PC-3 (cell line): ENCODE measurements at regions not wholly inside any gene's neighbourhood (a gene's known extent, or its start where the extent isn't known, plus 50 kb on each side); places are given as distances from the start of the nearest gene placed in this dataset.

Experiments
- ATAC-seq: fragments of 200-7000 bp; cut with Tn5 transposase; 2 replicates; pipeline ENCODE4 v1.9.1; 2020; ENCODE audit warnings: mild to moderate bottlenecking, moderate library complexity
- BruUV-seq: library from RNA; stranded (reverse); fragments of 400-500 nt; replicated peaks from 2 replicates; lab custom pipeline; 2021; lab: Mats Ljungman, UMichigan
- CTCF ChIA-PET: fragments of 300-600 bp; sonication (Branson Sonifier 250); formaldehyde crosslinking; loops from one replicate; lab custom pipeline; 2022; ENCODE audit warnings: antibody characterized with exemption; lab: Charles Lee
- POLR2A ChIA-PET: fragments of 300-600 bp; sonication (Branson Sonifier 250); formaldehyde crosslinking; loops from one replicate; lab custom pipeline; 2022; ENCODE audit warnings: antibody characterized with exemption; ENCODE audit not compliant: unreplicated experiment; lab: Charles Lee
- DNase-seq: peaks from one replicate; pipeline ENCODE4 v3.0.0-alpha.2; 2015
- H2AFZ ChIP-seq: fragments of 300-600 bp; sonication (generic); 2 replicates; pipeline ENCODE4 v1.6.0; 2016; ENCODE audit warnings: antibody characterized with exemption, low read length
- H3F3A ChIP-seq: fragments of 300-600 bp; sonication (generic); one replicate; pipeline ENCODE4 v1.6.0; 2017; ENCODE audit warnings: antibody characterized with exemption, low read length, control low read depth, mild to moderate bottlenecking; ENCODE audit not compliant: unreplicated experiment
- H3K27ac ChIP-seq: fragments of 300-600 bp; sonication (generic); 2 replicates; pipeline ENCODE4 v1.5.1; 2016; ENCODE audit warnings: mild to moderate bottlenecking, low read length
- H3K27me3 ChIP-seq: fragments of 300-600 bp; sonication (generic); 2 replicates; pipeline ENCODE4 v1.6.1; 2016; ENCODE audit warnings: low read length, mixed read lengths
- H3K36me3 ChIP-seq: fragments of 300-600 bp; sonication (generic); 2 replicates; pipeline ENCODE4 v1.6.1; 2016; ENCODE audit warnings: low read depth, mixed run types, low read length, mixed read lengths
- H3K4me1 ChIP-seq: fragments of 300-600 bp; sonication (generic); 2 replicates; pipeline ENCODE4 v1.5.1; 2016; ENCODE audit warnings: low read length; ENCODE audit not compliant: insufficient read depth
- H3K4me2 ChIP-seq: fragments of 300-600 bp; sonication (generic); 2 replicates; pipeline ENCODE4 v1.6.0; 2016; ENCODE audit warnings: low read length
- H3K4me3 ChIP-seq: fragments of 300-600 bp; sonication (generic); 2 replicates; pipeline ENCODE4 v1.5.1; 2016; ENCODE audit warnings: mild to moderate bottlenecking, low read length, mixed read lengths
- H3K79me2 ChIP-seq: fragments of 300-600 bp; sonication (generic); 2 replicates; pipeline ENCODE4 v1.6.1; 2017; ENCODE audit warnings: low read length, mixed read lengths
- H3K9ac ChIP-seq: fragments of 300-600 bp; sonication (generic); 2 replicates; pipeline ENCODE4 v1.6.0; 2016; ENCODE audit warnings: mild to moderate bottlenecking, low read length
- H3K9me2 ChIP-seq: fragments of 300-600 bp; sonication (generic); replicated peaks from 2 replicates; pipeline ENCODE4 v1.6.1; 2016; ENCODE audit warnings: mixed run types, low read length, mixed read lengths
- H3K9me3 ChIP-seq: fragments of 300-600 bp; sonication (generic); 2 replicates; pipeline ENCODE4 v1.6.1; 2016; ENCODE audit warnings: low read length, mixed read lengths
- H4K20me1 ChIP-seq: fragments of 300-600 bp; sonication (generic); 2 replicates; pipeline ENCODE4 v1.6.1; 2016; ENCODE audit warnings: low read length, mixed read lengths
- CTCF ChIP-seq: fragments of 300-600 bp; sonication (generic); conservative IDR thresholded peaks from 2 replicates; pipeline ENCODE4 v1.5.1; 2017; ENCODE audit warnings: antibody characterized with exemption, low read depth, mild to moderate bottlenecking, low read length
- EZH2 ChIP-seq: fragments of 300-600 bp; sonication (generic); IDR thresholded peaks from one replicate; pipeline ENCODE4 v1.6.1; 2017; ENCODE audit warnings: antibody characterized with exemption, mild to moderate bottlenecking, low read length; ENCODE audit not compliant: unreplicated experiment
- EZH2phosphoT487 ChIP-seq: fragments of 300-600 bp; sonication (generic); IDR thresholded peaks from 2 replicates; pipeline ENCODE4 v1.6.1; 2018; ENCODE audit warnings: mild to moderate bottlenecking, antibody characterized with exemption, low read length, borderline replicate concordance
- intact Hi-C: fragments of 100-400 bp; cut with micrococcal nuclease; formaldehyde crosslinking; loops from 2 replicates; pipeline ENCODE4 v1.9.0; 2023

- Histone ChIP-seq H3K4me2 (no peak overlapping the region), H3K9me2 (no peaks in the 10 kb centered on the region), H3K4me1 (no peaks in the 10 kb centered on the region), H2AFZ (no peak overlapping the region), H3K27me3 (peaks cover 38% of the 10 kb centered on the region), H4K20me1 (no peaks in the 10 kb centered on the region), H3K27ac (no peak overlapping the region), H3K9me3 (no peaks in the 10 kb centered on the region), H3K79me2 (no peaks in the 10 kb centered on the region), H3F3A (no peaks in the 10 kb centered on the region), H3K36me3 (no peaks in the 10 kb centered on the region), H3K9ac (no peak overlapping the region), H3K4me3 (no peak overlapping the region)
- POLR2A ChIA-PET, result no interaction called here
- TF ChIP-seq CTCF, result no peak
- no peak for TF ChIP-seq EZH2phosphoT487
- TF ChIP-seq EZH2, result no peak
- BruUV-seq, result no TSS peak
- DNase-seq (no peak), ATAC-seq (no peak)
- intact Hi-C loops, result no loop called here
- CTCF ChIA-PET, result no interaction called here
These were observed 315.8 kb downstream of the ZNF516 start for GRCh38 chr18:76179257-76179656.

- Histone ChIP-seq H2AFZ (no peak overlapping the region), H3K27me3 (peaks cover 56% of the 10 kb centered on the region), H3K27ac (no peak overlapping the region), H3K4me1 (no peaks in the 10 kb centered on the region), H4K20me1 (no peaks in the 10 kb centered on the region), H3K4me2 (no peak overlapping the region), H3K9ac (no peak overlapping the region), H3K79me2 (no peaks in the 10 kb centered on the region), H3K36me3 (no peaks in the 10 kb centered on the region), H3K9me3 (no peaks in the 10 kb centered on the region), H3K9me2 (no peaks in the 10 kb centered on the region), H3F3A (no peaks in the 10 kb centered on the region), H3K4me3 (no peak overlapping the region)
- CTCF ChIA-PET, result no interaction called here
- ATAC-seq (no peak), DNase-seq (no peak)
- BruUV-seq, result no TSS peak
- TF ChIP-seq EZH2 (no peak), EZH2phosphoT487 (no peak), CTCF (no peak)
- intact Hi-C loops, result no loop called here
- POLR2A ChIA-PET, result no interaction called here
These were observed 317.9 kb downstream of the ZNF516 start for GRCh38 chr18:76177160-76177559.

GRCh38 chr18:76174451-76174850 is 320.6 kb downstream of the ZNF516 start:
- no peaks in the 10 kb centered on the region for H3K9me3 ChIP-seq
- ChIA-PET POLR2A (no interaction called here), CTCF (no interaction called here)
- TF ChIP-seq EZH2 (no peak), EZH2phosphoT487 (no peak), CTCF (no peak)
- no peak overlapping the region for H3K27ac ChIP-seq
- ATAC-seq, result no peak
- H3K27me3 ChIP-seq, result peaks cover 74% of the 10 kb centered on the region
- DNase-seq, result no peak
- no peaks in the 10 kb centered on the region for H3K9me2 ChIP-seq
- intact Hi-C loops, result no loop called here
- no peak overlapping the region for H2AFZ ChIP-seq
- no peak overlapping the region for H3K4me3 ChIP-seq
- H3F3A ChIP-seq, result no peaks in the 10 kb centered on the region
- H3K4me1 ChIP-seq, result no peaks in the 10 kb centered on the region
- H3K9ac ChIP-seq, result no peak overlapping the region
- no peaks in the 10 kb centered on the region for H3K79me2 ChIP-seq
- no peaks in the 10 kb centered on the region for H4K20me1 ChIP-seq
- no peaks in the 10 kb centered on the region for H3K36me3 ChIP-seq
- no TSS peak for BruUV-seq
- no peak overlapping the region for H3K4me2 ChIP-seq
